ENCODE measurements at regions not wholly inside any gene's neighbourhood (a gene's known extent, or its start where the extent isn't known, plus 50 kb on each side); places are given as distances from the start of the nearest gene placed in this dataset.

DNA sequence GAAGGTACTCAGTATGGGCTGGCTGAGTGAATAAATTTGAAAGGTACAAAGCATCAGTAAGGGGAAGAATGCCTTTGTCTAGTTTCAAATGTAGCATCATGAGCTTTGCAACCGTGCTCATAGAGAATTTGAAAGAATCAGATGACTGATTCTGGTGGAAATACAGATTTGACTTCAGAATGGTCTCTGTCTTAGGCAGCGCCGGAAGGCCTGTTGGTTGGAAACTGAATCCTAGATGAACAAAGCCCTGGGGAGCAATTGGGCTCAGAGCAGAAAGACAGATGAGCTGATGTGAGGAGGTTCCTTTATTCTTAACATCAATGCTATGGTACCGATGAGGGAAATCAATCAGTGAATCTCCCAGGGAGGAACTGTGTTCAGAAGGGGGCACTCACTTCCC is 137.3 kb downstream of the SNAPC1 start:
- TF ChIP-seq, protein P1, sequence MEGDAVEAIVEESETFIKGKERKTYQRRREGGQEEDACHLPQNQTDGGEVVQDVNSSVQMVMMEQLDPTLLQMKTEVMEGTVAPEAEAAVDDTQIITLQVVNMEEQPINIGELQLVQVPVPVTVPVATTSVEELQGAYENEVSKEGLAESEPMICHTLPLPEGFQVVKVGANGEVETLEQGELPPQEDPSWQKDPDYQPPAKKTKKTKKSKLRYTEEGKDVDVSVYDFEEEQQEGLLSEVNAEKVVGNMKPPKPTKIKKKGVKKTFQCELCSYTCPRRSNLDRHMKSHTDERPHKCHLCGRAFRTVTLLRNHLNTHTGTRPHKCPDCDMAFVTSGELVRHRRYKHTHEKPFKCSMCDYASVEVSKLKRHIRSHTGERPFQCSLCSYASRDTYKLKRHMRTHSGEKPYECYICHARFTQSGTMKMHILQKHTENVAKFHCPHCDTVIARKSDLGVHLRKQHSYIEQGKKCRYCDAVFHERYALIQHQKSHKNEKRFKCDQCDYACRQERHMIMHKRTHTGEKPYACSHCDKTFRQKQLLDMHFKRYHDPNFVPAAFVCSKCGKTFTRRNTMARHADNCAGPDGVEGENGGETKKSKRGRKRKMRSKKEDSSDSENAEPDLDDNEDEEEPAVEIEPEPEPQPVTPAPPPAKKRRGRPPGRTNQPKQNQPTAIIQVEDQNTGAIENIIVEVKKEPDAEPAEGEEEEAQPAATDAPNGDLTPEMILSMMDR (IDR thresholded peaks at IDR 0.05 in 4 of 5, conservative IDR thresholded peaks at IDR 0.05 in 1 of 5): no peak
- no peak for TF ChIP-seq POLR2A (IDR thresholded peaks at IDR 0.05)
